ENCODE measurements at regions not wholly inside any gene's neighbourhood (a gene's known extent, or its start where the extent isn't known, plus 50 kb on each side); places are given as distances from the start of the nearest gene placed in this dataset.

DNA sequence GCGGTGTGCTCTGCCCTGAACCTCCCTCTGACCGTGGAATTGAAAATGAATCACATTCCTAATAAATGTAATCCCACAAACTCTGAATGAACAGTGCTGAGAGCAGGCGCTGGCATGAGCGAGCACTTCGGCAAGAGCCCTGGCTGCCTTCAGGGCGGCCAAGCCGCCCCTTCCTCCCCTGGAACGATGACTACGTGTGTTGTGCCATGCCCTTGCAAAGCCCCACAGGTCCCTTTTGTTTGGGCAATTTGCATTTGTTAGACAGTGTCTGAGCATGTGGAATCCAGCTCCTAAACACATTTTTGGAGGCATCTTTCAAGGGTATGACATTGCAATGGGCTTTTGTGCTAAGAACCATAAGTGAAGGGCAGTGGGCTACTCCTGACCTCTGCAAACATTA lies 95.6 kb upstream of the MKI67 start:
- DNase-seq (ENCODE audit: low read depth in 2 of 2): no peak

DNA sequence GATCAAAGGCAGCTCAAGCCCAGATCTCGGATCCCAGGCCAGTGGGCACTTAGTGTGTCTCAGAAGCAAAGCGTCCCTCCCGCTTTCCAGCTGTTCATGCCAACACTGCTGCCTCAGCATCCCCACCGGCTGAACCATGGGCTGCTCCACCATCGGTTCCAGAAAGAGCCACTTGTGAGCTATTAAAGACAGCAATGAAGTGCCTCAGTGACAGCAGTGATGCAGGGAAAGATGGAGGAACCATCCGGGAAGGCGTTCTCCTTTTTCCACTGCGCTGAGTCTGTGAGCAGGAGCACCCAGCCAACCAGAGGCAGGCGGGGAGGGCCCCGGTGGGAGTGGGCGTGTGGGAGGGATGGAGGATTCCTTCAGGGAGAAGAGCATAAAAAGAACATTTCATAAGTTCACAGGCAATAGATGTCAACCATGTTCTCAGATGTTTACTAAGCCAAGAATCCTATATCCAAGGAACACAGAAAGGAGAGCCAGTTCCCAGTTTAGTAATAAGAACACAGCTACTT lies 96.2 kb upstream of the MKI67 start:
- DNase-seq (ENCODE audit: low read depth in 2 of 2): no peak

DNA sequence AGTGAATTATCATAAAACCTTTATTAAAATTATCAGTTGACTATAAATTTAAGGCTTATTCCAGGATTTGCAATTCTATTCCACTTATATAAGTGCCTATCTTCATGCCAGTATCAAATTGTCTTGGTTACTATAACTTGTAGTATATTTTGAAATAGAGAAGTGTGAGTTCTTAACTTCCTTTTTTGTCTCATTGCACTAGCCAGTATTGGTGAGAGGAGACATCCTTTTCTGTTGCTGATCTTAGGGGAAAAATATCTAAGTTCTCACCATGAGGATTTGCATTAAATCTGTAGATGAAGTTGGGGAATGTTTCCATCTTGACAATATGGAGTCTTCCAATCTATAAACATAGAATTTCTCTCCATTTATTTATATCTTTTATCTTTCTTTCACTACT lies 104.2 kb upstream of the MKI67 start:
- no peak for DNase-seq (ENCODE audit: low read depth in 2 of 2)

DNA sequence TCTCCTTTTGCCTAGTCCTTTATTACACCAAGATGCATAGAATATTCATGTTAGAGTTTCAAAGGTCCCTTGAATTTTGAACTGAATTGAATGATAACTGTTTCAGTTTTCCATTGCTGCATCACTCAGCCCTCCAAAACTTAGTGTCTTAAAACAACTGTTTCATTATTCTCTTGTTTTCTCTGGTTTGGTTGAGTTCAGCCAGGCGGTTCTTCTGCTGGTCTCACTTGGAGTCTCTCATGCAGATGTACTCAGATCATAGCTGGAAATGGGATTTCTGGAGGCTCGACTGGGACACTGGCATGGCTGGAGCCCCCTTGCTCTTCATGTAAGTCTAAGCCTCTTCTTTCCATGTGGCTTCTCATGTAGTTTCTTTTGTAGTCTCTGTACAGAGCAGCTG lies 107.2 kb upstream of the MKI67 start:
- DNase-seq (ENCODE audit: low read depth in 2 of 2): no peak

DNA sequence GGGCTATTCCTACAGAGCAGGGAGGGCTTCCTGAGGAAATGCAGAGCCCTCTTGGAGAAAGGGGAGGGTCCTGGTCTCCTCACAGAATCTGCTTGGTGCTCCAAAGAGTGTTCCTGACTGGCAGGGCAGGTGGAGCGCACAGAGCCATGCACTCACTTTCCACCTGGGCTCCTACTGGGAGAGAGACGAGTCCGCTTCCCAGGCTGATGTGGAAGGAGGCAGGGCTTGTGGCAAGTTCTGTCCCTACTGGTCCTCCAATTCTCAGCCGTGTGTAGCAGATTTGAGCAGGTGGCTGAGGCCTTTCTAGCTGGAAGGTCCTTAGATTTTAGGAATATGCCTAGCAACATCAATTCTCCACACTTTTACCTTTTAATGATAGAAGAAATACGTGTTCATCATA lies 111.5 kb upstream of the MKI67 start:
- DNase-seq (ENCODE audit: low read depth in 2 of 2): no peak

DNA sequence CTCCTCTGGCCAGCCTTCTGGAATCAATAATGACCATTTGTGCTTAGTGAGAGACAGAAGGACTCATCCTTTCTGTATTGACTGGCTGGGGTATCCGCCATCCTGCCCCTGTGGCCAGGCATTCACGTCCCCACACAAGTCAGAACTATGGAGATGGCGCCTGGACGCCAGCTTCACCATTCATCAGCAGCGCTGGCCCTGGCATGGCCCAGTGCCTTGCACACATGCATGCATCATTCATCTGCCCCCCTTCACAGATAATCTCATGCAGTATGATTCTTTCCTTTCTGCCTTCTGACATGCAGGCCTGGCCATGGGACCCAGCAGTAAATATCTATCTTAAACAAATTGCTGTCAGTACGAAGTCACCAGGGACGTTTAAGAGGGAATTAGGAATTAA lies 114.8 kb upstream of the MKI67 start:
- DNase-seq (ENCODE audit: low read depth in 2 of 2): no peak

DNA sequence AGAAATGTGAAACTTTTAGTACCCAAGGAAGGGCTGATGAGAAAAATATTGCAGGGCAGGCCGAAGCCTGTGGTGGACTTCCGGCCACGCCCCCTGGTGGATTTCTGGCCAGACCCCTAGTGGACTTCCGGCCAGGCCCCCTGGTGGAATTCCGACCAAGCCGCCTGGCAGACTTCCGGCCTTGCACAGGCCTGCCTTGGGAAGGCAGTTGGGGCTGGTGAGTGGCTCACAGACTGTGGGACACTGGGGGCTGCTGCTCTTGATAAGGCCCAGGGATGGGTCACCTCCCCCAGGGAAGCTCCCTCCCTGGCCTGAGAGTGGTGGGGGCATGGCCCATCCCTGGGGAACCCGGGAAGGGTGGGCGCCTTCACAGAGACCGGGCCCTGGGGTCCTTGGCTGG lies 116.4 kb upstream of the MKI67 start:
- no peak for DNase-seq (ENCODE audit: low read depth in 2 of 2)

DNA sequence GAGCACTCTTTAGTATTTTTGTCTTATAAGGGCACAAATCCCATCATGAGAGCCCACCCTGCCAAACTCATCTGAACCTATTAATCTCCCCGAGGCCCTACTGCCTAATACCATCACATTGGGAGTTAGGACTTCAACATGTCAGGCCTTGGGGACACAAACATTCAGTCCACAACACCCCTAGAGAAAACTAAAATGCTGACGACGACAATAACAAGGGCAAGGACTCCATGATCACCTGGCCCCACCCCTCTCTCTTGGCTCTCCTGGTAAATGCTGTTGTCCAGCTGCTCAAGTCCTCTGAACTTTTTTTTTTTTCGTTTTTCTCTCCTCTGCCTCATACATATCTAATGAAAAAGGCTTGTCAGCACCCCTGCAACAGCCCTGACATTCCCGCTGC lies 118.8 kb upstream of the MKI67 start:
- no peak for DNase-seq (ENCODE audit: low read depth in 2 of 2)

DNA sequence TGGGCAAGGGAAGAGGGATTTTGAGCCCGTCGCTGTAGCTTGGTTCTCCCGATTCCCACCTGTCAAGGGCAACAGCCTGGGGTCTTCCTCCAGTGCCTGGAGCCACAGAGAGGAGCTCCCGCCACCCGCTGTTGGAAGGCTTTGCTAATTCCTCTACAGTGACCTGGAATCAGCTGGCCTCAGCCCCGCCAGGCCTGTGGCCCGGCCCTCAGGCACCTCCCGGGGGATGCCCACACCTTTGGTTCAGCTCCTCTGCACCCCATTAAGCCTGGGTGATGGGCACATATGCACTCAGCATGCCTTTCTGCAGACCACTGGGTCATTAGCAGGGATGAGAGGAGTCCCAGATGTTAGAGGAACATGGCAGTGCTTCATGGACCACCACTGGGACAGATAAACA lies 121.4 kb upstream of the MKI67 start:
- no peak for DNase-seq (ENCODE audit: low read depth in 2 of 2)

DNA sequence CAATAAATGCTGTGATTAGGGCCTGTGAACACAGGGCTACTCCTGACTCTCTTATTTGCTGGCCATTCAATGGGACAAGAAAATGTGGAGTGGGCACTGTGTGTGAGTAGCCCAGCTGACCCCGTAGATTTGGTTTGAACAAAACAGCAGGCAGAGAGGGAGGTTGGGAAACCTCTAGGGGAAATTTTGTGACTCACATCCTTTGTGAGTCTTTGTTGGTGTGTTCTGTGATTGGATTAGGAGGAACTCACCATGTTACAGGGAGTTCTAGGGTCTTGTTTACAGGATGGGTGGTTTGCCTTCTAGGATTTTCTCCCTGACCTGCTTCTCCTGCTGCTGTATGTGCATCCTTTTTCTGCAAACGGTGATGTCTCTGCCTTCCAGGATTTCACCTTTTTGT lies 128.3 kb upstream of the MKI67 start:
- peak; percentile 25 to 55 for DNase-seq (ENCODE audit: low read depth in 2 of 2)

DNA sequence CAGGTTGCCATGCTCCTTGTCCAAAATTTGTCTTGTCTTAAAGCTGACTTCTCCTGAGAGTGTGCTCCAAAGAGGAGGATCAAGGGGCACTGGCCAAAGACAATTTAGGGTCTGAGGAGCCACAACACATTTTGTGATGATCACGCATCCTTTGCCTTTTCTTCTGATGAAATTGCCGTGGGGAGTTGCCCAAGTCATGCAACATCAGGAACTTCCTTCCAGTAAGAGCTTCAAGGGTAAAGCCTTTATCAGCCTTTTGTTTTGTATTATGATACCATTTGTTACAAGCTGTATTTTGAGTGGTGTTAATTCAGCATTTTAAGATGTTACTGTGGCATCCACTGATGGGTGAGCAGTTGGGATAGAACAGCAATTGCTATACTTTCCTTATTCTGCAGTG lies 131.2 kb upstream of the MKI67 start:
- DNase-seq (ENCODE audit: low read depth in 2 of 2): no peak

DNA sequence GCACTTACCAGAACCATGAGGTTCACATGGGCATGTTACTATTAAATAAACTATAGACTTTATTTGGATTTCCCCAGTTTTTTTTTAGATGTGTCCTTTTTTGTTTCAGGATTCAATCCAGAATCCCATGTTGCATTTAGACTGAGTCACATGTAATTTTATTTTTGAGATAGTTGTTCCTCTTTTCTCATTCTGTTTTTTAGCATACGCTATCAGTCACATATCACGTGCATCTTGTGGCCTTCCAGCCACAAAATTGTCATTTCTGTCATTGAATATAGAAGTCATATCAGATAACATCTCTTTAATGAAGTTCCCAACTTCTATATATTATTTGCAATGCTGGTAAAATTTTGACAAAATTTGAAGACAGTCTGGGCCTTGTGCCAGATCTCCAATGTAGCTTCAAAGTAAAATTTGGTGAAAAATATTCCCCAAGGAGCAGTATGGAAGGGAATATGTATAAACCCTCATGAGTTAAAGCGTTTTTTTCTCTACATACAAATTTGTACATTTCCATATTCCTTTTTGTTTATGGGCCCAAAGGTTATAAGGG lies 132.3 kb upstream of the MKI67 start:
- DNase-seq (ENCODE audit: low read depth in 2 of 2): no peak

DNA sequence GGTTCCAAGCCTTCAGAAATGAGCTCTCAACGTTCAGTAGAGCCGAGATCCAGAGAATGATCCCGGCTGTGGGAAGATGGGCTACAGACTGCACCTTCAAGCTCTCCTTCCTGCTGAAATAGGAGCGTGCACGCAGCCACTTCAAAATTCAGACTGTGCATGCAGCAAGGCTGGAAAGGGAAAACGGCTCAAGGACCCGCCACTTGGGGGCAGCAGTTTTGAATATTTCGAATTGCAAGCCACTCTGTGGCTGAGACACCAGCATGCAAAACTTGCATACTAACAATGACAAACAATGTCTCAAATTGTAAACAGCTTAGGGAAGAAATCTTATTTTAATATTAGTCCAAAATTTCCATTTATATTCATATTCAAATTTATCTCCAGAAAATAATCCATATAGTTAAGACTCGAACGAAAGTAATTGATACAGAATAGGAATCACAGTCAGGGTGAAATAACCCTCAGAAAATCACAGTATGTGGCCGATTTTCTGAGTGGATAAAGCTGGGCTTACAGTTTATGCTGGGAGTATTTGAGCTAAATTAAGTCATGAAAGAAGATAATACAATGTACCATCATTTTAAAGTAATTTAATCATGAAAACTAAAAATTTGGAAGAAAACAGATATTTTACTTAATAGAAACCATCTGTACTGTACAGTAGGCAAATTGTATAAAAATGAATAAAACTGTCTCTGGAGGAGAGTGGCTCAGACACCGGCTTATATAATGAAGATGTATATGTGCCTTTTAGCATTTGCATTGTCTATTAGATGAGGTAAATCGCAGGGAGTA lies 137.9 kb upstream of the MKI67 start:
- peak; percentile 31 to 56 for DNase-seq (ENCODE audit: low read depth in 2 of 2)

DNA sequence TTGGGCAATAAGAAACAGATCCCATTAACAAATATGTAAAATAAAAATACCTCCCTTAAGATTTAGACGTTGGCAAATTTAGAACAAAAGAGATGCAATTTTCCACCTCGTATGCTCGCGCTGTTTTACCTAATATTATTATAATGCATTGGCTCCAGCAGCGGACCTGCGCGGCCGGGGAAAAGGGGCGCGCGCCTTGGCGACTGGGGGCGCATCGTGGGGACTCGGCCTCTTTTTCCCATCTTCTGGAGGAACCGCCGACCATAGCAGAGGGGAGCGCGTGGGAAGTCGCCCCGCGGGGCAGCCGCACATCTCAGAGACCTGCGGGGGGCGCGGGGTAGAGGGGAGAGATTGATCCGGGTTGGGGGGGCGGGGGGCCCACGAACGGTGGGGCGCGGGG lies 139.4 kb upstream of the MKI67 start:
- no peak for DNase-seq (ENCODE audit: low read depth in 2 of 2)

DNA sequence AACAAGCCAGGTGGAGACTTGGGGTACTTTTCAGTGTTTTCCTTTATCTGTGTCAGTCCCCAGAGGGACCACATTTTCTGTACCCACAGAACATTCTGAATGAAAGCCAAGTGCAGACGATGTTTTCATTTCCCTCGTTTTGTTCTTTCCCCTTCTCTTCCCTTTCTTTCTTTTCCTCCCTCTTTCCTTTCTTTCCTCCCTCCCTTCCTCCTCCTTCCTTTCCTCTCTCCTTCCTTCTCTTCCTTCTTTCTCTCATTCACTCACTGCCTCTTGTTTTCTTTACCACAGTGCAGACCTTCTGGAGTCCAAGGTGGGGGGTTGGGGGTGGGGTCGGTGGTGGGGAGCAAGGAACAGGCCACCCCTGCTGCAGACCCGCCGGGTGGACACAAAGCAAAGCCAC lies 141.4 kb upstream of the MKI67 start:
- no peak for DNase-seq (ENCODE audit: low read depth in 2 of 2)

DNA sequence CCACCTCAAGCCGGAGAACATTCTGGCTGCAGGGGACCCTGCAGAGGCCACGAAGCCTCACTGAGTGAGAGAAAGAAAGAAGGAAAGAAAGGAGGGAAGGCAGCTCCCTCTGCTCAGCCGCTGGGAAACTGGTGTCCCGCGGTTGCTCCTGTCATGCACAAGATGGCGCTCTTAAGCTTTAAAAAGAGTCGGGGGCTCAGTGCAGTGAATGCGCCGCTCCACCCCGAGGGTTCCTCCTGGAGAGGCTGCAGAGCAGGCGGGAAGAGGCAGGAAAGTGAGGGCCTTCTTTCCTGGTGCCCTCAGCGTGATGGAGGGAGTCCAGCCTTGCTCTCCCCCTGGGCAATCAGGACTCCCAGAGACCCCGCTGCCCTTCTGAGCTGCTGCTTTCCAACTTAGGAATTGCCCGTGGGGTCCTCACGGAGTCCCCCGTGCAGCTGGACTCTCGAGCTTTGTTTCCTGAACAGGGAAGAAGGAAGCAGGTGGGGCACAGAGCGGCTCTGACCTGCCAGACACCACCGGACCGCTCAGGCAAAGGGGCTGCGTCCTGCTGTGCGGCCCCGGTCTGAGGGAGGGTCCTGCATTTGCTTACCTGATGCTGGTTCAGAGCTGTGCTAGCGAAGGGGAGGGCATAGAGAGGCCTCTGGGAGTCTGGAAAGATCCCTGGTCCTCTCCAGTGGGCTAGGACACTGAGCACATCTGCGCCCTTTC lies 141.9 kb upstream of the MKI67 start:
- peak in 1 of 2 donors; percentile 61 for DNase-seq (ENCODE audit: low read depth in 2 of 2)

DNA sequence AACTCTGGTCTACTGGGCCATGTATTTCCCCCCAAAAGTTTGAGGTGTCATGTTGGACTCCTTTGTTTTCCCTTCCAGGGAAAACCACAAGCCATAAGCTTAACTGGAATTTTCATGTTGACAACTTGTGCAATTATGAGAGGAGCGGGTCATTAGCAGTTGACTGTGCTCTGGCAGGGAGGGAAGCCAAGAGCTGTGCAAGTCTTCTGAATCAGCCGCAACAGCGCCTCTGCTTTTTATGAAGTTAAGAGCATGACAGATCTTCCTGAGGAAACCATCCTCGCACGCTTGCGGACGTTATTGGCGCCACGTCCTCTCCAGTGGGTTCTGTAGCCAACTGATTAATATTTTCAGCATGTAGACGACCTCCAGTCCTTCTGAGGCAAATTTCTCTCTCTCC lies 148.7 kb upstream of the MKI67 start:
- DNase-seq (ENCODE audit: low read depth in 2 of 2): peak in 1 of 2 donors; percentile 28

DNA sequence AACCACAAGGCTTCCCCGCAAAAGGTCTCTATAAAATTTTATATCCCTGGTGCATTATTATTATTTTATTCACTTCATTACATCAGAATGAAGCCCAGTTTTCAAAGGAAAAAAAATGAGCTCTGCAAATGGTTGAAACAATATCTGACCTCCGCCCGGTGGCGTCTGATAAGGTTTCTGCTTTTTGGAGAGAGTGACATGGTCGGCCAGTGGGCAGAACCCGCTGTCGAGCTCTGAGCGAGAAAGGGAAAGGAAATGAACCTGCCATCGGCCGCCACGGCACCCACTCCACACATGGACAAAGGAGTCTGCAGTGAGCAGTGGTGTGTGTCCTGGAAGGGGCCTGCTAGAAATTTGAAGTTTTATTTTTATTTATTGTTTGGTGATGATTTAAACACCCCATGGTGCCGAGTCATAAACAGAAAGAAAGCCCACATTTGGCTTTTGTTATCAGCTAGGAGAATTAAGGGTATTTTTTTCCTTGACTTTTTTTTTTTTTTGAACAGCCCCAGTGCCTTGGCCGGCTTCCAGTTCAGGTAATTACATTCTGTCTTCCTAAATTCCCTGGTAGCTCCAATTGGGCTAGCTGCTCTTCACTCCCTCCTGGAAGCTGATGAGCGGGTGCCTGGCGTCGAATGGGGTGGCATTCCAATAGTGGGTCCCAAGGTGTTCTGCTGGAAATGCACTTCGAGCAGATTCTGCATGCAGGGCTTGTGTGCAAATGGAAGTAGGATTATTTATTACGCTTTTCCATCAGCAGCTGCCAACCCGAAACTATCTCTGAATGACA lies 149.4 kb upstream of the MKI67 start:
- no peak for DNase-seq (ENCODE audit: low read depth in 2 of 2)

DNA sequence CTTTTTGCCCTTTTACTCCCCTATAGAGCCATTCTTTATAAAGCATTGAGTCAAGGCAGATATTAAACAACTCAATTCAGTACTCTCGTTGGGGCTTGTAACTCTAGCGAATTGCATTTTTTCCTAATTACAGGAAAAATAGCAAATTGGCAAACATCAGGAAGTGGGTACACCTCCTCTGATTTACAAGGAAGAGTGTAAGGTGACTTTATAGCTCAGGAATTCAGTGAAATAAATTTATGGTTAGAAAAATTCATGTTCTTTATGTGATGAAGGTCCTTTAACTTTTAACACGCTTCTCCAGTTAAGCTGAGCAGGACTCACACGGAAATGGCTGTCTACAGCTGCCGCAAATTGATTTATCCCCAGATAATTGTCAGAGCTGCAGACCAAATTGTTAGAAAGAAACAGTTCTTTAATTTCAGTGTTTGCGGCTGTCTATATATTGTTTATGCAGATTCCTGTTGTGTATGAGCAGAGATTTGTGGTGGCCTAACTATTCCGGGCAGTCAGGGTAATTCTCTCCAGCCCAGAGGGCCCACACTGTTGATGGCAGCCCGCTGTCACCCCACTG lies 151.1 kb upstream of the MKI67 start:
- no peak for DNase-seq (ENCODE audit: low read depth in 2 of 2)

DNA sequence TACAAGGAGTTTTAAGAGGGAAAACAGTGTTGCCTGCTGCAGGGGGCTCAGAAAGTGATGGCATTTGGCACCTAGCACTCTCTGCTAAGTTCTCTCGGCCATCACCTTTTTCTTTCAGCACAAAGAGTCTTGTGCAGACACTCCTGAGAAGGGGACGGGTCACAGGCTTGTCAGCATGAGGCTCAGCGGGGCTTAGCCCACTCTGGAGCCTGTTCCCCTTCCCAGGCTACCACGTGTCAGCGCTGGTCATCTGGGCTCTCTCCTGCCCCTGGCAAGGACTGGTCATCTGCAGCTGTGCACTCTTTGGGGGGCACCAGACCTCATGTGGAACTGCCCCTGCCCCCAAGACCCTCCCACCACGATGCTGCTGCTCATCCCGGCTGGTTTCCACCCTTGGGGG lies 152.1 kb upstream of the MKI67 start:
- no peak for DNase-seq (ENCODE audit: low read depth in 2 of 2)

DNA sequence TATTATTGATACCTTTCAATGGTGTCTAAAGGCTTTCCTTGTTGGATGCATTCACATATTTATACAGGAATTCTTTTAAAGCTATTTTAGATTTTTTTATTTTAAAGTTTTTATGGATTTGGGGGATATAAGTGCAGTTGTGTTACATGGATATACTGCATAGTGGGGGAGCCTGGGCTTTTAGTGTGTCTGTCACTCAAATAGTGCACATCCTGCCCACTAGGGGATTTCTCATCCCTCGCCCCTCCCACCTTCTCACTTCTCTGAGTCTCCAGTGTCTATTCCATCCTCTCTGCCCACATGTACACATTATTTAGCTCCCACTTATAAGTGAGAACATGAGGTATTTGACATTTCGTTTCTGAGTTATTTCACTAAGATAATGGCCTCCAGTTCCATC lies 154.0 kb upstream of the MKI67 start:
- DNase-seq (ENCODE audit: low read depth in 2 of 2): no peak

DNA sequence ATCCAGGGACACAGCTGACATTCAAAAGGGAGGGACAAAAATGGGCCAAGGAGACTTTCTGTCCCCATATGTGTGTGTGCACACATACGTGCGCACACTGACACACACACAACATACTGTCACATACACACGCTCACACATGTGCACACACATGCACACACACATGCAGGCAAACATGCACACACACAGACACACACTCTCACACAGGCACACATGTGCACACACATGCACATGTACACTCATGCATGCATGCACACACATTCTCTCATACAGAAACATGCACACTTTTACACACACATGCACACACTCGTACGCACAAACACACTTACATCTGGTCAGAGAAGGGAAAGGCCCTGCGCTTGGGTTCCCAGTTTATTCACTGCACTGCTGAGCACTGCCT lies 155.1 kb upstream of the MKI67 start:
- DNase-seq (ENCODE audit: low read depth in 2 of 2): no peak

All from dermis microvascular lymphatic vessel endothelial cell (primary cell).